MM.1S (cell line): ENCODE measurements at regions not wholly inside any gene's neighbourhood (a gene's known extent, or its start where the extent isn't known, plus 50 kb on each side); places are given as distances from the start of the nearest gene placed in this dataset.

Experiments used
- EZH2phosphoT487 ChIP-seq: fragments of 300-600 bp; sonication (generic); IDR thresholded peaks from 2 replicates; pipeline ENCODE4 v1.6.1; 2018; ENCODE audit warnings: antibody characterized with exemption, low read length
- TF ChIP-seq, protein P1 (sequence below): fragments of 300-600 bp; sonication (generic); IDR thresholded peaks from 2 replicates; pipeline ENCODE4 v1.5.1; 2016; ENCODE audit warnings: antibody characterized with exemption, low read length, mixed read lengths

GRCh38 chr14:81936348-81936747 lies 402.7 kb upstream of the SEL1L start:
- TF ChIP-seq, protein P1, sequence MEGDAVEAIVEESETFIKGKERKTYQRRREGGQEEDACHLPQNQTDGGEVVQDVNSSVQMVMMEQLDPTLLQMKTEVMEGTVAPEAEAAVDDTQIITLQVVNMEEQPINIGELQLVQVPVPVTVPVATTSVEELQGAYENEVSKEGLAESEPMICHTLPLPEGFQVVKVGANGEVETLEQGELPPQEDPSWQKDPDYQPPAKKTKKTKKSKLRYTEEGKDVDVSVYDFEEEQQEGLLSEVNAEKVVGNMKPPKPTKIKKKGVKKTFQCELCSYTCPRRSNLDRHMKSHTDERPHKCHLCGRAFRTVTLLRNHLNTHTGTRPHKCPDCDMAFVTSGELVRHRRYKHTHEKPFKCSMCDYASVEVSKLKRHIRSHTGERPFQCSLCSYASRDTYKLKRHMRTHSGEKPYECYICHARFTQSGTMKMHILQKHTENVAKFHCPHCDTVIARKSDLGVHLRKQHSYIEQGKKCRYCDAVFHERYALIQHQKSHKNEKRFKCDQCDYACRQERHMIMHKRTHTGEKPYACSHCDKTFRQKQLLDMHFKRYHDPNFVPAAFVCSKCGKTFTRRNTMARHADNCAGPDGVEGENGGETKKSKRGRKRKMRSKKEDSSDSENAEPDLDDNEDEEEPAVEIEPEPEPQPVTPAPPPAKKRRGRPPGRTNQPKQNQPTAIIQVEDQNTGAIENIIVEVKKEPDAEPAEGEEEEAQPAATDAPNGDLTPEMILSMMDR = no peak
- TF ChIP-seq EZH2phosphoT487 = no peak
